Tibial nerve (tissue), 4 donors: ENCODE measurements at regions not wholly inside any gene's neighbourhood (a gene's known extent, or its start where the extent isn't known, plus 50 kb on each side); places are given as distances from the start of the nearest gene placed in this dataset.
A peak's percentile ranks its signal among the peaks of the same experiment; 100 is the strongest.

Experiments used
- DNase-seq, 2 donors: peaks; one replicate each; pipeline ENCODE4 v3.0.0-alpha.2; 2019; ENCODE audit warnings: low spot score in 2 of 2
- H3K27ac ChIP-seq, 4 donors: fragments of 200-600 bp; sonication (generic) in 3 of 4; one replicate each; pipeline ENCODE4 v1.5.1; 2017 to 2019; ENCODE audit warnings: mild to moderate bottlenecking in 1 of 4
- H3K27me3 ChIP-seq, 2 donors: fragments of 200-600 bp; sonication (generic) in 1 of 2; one replicate each; pipeline versions ENCODE4 v1.5.1 to v1.6.0; 2017 to 2019
- H3K36me3 ChIP-seq, 3 donors: fragments of 200-600 bp; sonication (generic); one replicate each; pipeline ENCODE4 v1.5.1; 2018 to 2019
- H3K4me1 ChIP-seq, 4 donors: fragments of 200-600 bp; sonication (generic) in 3 of 4; one replicate each; pipeline ENCODE4 v1.5.1; 2017 to 2019
- H3K4me3 ChIP-seq, 4 donors: fragments of 200-600 bp; sonication (generic) in 3 of 4; one replicate each; pipeline ENCODE4 v1.5.1; 2017 to 2019; ENCODE audit warnings: mild to moderate bottlenecking in 1 of 4, moderate library complexity in 1 of 4
- H3K9me3 ChIP-seq, 4 donors: fragments of 200-600 bp; sonication (generic) in 3 of 4; one replicate each; pipeline ENCODE4 v1.5.1; 2017 to 2019
- CTCF ChIP-seq, 5 experiments: fragments of 200-600 bp in 3 of 5; fragments of 450-650 bp in 2 of 5; sonication (generic) in 3 of 5; IDR thresholded peaks; one replicate each; pipeline ENCODE4 v1.5.1; 2016 to 2019; ENCODE audit warnings: antibody characterized with exemption in 5 of 5, mild to moderate bottlenecking in 3 of 5, moderate library complexity in 2 of 5
- EP300 ChIP-seq, 2 donors: sonication (generic); formaldehyde crosslinking; IDR thresholded peaks; one replicate each; pipeline ENCODE4 v1.6.1; 2017; ENCODE audit warnings: antibody characterized with exemption in 2 of 2, mild to moderate bottlenecking in 1 of 2
- POLR2A ChIP-seq, 2 donors: fragments of 450-650 bp; IDR thresholded peaks; one replicate each; pipeline ENCODE4 v1.6.1; 2017; ENCODE audit warnings: antibody characterized with exemption in 2 of 2, mild to moderate bottlenecking in 2 of 2, moderate library complexity in 2 of 2
- WGBS, 2 donors: methylation state at CpG; one replicate each; pipeline ENCODE4 v1.1.5; 2018; 5-methylcytosine and 5-hydroxymethylcytosine counted together

DNA sequence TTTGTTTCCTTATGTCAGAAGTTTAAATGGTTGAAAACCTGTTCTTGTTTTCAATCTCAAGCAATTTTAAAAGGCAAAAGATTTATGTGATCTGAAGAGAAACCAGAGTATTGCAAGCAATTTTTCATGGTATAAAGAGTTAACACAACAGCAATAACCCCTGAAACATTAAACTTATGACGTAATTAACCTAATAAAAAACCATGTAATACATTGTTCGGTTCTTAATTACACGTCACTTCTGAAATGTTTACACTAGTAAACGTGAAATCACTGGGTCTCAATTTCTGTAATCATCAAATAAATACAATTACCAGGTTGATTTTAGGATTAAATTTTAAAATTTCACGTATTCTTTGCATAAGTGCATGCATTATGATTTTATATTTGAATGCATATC lies 914.5 kb downstream of the NLGN4X start:
- TF ChIP-seq EP300 (IDR thresholded peaks at IDR 0.05) (no peak), CTCF (IDR thresholded peaks at IDR 0.05) (no peak), POLR2A (IDR thresholded peaks at IDR 0.05) (no peak)
- no peaks in the 10 kb centered on the region for H3K36me3 ChIP-seq
- no peak overlapping the region for H3K4me3 ChIP-seq
- H3K27ac ChIP-seq, result no peak overlapping the region
- DNase-seq, result no peak
- no peaks in the 10 kb centered on the region for H3K4me1 ChIP-seq
- 65 to 68% methylated on average over 5 of the region's 5 CpGs for WGBS, 2 donors
- H3K27me3 ChIP-seq, result no peaks in the 10 kb centered on the region
- H3K9me3 ChIP-seq, result no peaks in the 10 kb centered on the region

- H3K4me1 ChIP-seq, result no peaks in the 10 kb centered on the region
- H3K9me3 ChIP-seq, result no peaks in the 10 kb centered on the region
- no peak for TF ChIP-seq EP300 (IDR thresholded peaks at IDR 0.05)
- no peak for TF ChIP-seq CTCF (IDR thresholded peaks at IDR 0.05)
- no peak for TF ChIP-seq POLR2A (IDR thresholded peaks at IDR 0.05)
- 40 to 58% methylated on average over 2 of the region's 2 CpGs for WGBS, 2 donors
- H3K27ac ChIP-seq, result no peak overlapping the region
- DNase-seq, result no peak
- H3K36me3 ChIP-seq, result no peaks in the 10 kb centered on the region
- no peaks in the 10 kb centered on the region for H3K27me3 ChIP-seq
- H3K4me3 ChIP-seq, result no peak overlapping the region
These were observed 921.3 kb downstream of the NLGN4X start for GRCh38 chrX:5307416-5307815.

- H3K27me3 ChIP-seq, result no peaks in the 10 kb centered on the region
- no peaks in the 10 kb centered on the region for H3K36me3 ChIP-seq
- H3K4me3 ChIP-seq, result no peak overlapping the region
- H3K9me3 ChIP-seq, result no peaks in the 10 kb centered on the region
- DNase-seq, result peak in 1 of 2 donors; percentile 9
- TF ChIP-seq CTCF (IDR thresholded peaks at IDR 0.05), result no peak
- TF ChIP-seq POLR2A (IDR thresholded peaks at IDR 0.05), result no peak
- TF ChIP-seq EP300 (IDR thresholded peaks at IDR 0.05), result no peak
- H3K4me1 ChIP-seq, result no peaks in the 10 kb centered on the region
- no peak overlapping the region for H3K27ac ChIP-seq
- WGBS, 2 donors, result 79 to 82% methylated on average over 7 of the region's 7 CpGs
These were observed 922.0 kb downstream of the NLGN4X start for GRCh38 chrX:5306654-5307121.

DNA sequence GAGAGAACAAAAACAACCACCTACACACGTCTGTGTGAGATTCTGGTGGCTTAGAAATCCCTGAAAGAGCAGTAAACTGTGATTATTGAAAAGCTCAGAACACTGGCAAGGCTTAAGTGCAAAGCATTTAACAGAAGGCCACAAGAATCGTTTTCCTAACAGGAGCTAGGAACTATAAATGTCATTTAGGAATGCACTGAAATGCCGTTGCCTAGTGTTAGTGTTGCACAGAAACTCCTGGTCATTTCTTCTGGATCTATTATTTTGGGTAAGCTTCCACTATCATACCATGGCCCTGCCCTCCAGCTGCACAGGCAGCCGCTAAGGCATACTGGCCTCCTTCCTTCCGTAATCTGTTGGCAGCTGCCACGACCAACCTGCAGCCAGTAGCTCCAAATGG lies 923.2 kb downstream of the NLGN4X start:
- WGBS, 2 donors, result 45 to 58% methylated on average over 6 of the region's 6 CpGs

DNA sequence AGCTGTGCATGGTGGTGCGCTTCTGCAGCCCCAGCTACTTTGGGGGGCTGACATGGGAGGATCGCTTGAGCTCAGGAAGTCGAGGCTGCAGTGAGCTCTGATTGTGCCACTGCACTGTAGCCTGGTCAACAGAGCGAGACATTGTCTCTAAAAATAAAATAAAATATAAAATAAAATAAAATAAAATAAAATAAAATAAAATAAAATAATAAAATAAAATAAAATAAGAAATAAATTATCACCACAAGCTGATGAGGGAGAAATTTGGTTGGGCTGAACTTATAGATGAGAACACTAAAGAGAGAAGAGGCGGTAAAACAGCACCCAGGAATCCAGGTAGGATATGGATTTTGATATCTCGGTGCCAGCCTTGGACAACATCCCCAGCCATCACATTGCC lies 933.7 kb downstream of the NLGN4X start:
- no peak overlapping the region for H3K4me3 ChIP-seq
- H3K4me1 ChIP-seq, result no peaks in the 10 kb centered on the region
- no peaks in the 10 kb centered on the region for H3K27me3 ChIP-seq
- DNase-seq, result no peak
- TF ChIP-seq CTCF (IDR thresholded peaks at IDR 0.05), result no peak
- TF ChIP-seq POLR2A (IDR thresholded peaks at IDR 0.05), result no peak
- no peak for TF ChIP-seq EP300 (IDR thresholded peaks at IDR 0.05)
- 94 to 96% methylated on average over 6 of the region's 6 CpGs for WGBS, 2 donors
- H3K27ac ChIP-seq, result no peak overlapping the region
- no peaks in the 10 kb centered on the region for H3K36me3 ChIP-seq
- peaks cover 0 to under 1% (median 0%) of the 10 kb centered on the region in 4 donors for H3K9me3 ChIP-seq

More for the DNA sequence above, 923.2 kb downstream of the NLGN4X start:
- TF ChIP-seq CTCF (IDR thresholded peaks at IDR 0.05) (no peak), EP300 (IDR thresholded peaks at IDR 0.05) (no peak), POLR2A (IDR thresholded peaks at IDR 0.05) (no peak)
- Histone ChIP-seq H3K36me3 (no peaks in the 10 kb centered on the region), H3K4me3 (no peak overlapping the region), H3K4me1 (no peaks in the 10 kb centered on the region), H3K27me3 (no peaks in the 10 kb centered on the region), H3K9me3 (no peaks in the 10 kb centered on the region), H3K27ac (no peak overlapping the region)
- no peak for DNase-seq
